Loucy (cell line): ENCODE measurements at regions not wholly inside any gene's neighbourhood (a gene's known extent, or its start where the extent isn't known, plus 50 kb on each side); places are given as distances from the start of the nearest gene placed in this dataset.

Experiments
- H2AFZ ChIP-seq: fragments of 200-600 bp; sonication (generic); 2 replicates; pipeline ENCODE4 v1.6.0; 2016; ENCODE audit warnings: antibody characterized with exemption, mild to moderate bottlenecking, low read length, moderate library complexity
- H3F3A ChIP-seq: fragments of 200-600 bp; 2 replicates; pipeline ENCODE4 v1.6.0; 2016; ENCODE audit warnings: antibody characterized with exemption, low read depth, mild to moderate bottlenecking
- H3K27me3 ChIP-seq: fragments of 200-600 bp; sonication (generic); 2 replicates; pipeline ENCODE4 v1.6.1; 2014; ENCODE audit warnings: low read length, mild to moderate bottlenecking; ENCODE audit not compliant: insufficient read depth, poor library complexity, severe bottlenecking
- H3K36me3 ChIP-seq: fragments of 200-600 bp; sonication (generic); 2 replicates; pipeline ENCODE4 v1.6.1; 2016; ENCODE audit warnings: low read length; ENCODE audit not compliant: insufficient read depth
- H3K4me1 ChIP-seq: fragments of 200-600 bp; sonication (generic); 2 replicates; pipeline ENCODE4 v1.5.1; 2014; ENCODE audit warnings: low read length, mild to moderate bottlenecking; ENCODE audit not compliant: insufficient read depth, poor library complexity, severe bottlenecking
- H3K4me2 ChIP-seq: fragments of 200-600 bp; sonication (generic); 2 replicates; pipeline ENCODE4 v1.6.0; 2014; ENCODE audit warnings: antibody characterized with exemption, low read length, low read depth, mild to moderate bottlenecking; ENCODE audit not compliant: poor library complexity, severe bottlenecking
- H3K4me3 ChIP-seq: fragments of 200-600 bp; sonication (generic); 2 replicates; pipeline ENCODE4 v1.5.1; 2014; ENCODE audit warnings: low read length, mild to moderate bottlenecking, mixed read lengths; ENCODE audit not compliant: poor library complexity, severe bottlenecking
- H3K79me2 ChIP-seq: fragments of 200-600 bp; sonication (generic); 2 replicates; pipeline ENCODE4 v1.6.1; 2014; ENCODE audit warnings: low read length; ENCODE audit not compliant: insufficient read depth
- H3K9ac ChIP-seq: fragments of 200-600 bp; sonication (generic); 2 replicates; pipeline ENCODE4 v1.6.0; 2014; ENCODE audit warnings: mild to moderate bottlenecking, low read depth, low read length, moderate library complexity; ENCODE audit not compliant: poor library complexity, severe bottlenecking
- H3K9me2 ChIP-seq: fragments of 200-600 bp; sonication (generic); replicated peaks from 2 replicates; pipeline ENCODE4 v1.6.1; 2016; ENCODE audit warnings: low read depth, low read length, mixed read lengths
- H3K9me3 ChIP-seq: fragments of 200-600 bp; sonication (generic); 2 replicates; pipeline ENCODE4 v1.6.1; 2014; ENCODE audit warnings: mild to moderate bottlenecking, antibody characterized with exemption, low read length, low read depth; ENCODE audit not compliant: insufficient read depth
- H4K20me1 ChIP-seq: fragments of 200-600 bp; sonication (generic); 2 replicates; pipeline ENCODE4 v1.6.0; 2014; ENCODE audit warnings: antibody characterized with exemption, low read length, mild to moderate bottlenecking; ENCODE audit not compliant: insufficient read depth, poor library complexity, severe bottlenecking
- CTCF ChIP-seq: fragments of 200-600 bp; sonication (generic); conservative IDR thresholded peaks from 2 replicates; pipeline ENCODE4 v1.5.1; 2014; ENCODE audit warnings: mild to moderate bottlenecking, antibody characterized with exemption, low read length
- EZH2phosphoT487 ChIP-seq: fragments of 200-600 bp; IDR thresholded peaks from 2 replicates; pipeline ENCODE4 v1.6.1; 2018; ENCODE audit warnings: antibody characterized with exemption, mild to moderate bottlenecking, moderate library complexity, borderline replicate concordance

- TF ChIP-seq CTCF (no peak), EZH2phosphoT487 (no peak)
- H2AFZ ChIP-seq: no peak overlapping the region
These were observed 561.8 kb downstream of the CETN3 start for GRCh38 chr5:89847743-89848142.

GRCh38 chr5:89844548-89844947 lies 565.0 kb downstream of the CETN3 start:
- Histone ChIP-seq H3K27me3 (no peaks in the 10 kb centered on the region), H3K79me2 (no peaks in the 10 kb centered on the region), H3K4me3 (no peak overlapping the region), H3K4me1 (no peaks in the 10 kb centered on the region), H3K9me3 (no peaks in the 10 kb centered on the region), H4K20me1 (no peaks in the 10 kb centered on the region), H3K4me2 (no peak overlapping the region), H2AFZ (no peak overlapping the region), H3F3A (no peaks in the 10 kb centered on the region), H3K9me2 (no peaks in the 10 kb centered on the region), H3K9ac (no peak overlapping the region), H3K36me3 (no peaks in the 10 kb centered on the region)
- TF ChIP-seq CTCF (no peak), EZH2phosphoT487 (no peak)

More at GRCh38 chr5:89847743-89848142, 561.8 kb downstream of the CETN3 start:
- Histone ChIP-seq H3K4me1 (peaks cover 4% of the 10 kb centered on the region), H4K20me1 (no peaks in the 10 kb centered on the region), H3K27me3 (no peaks in the 10 kb centered on the region), H3F3A (no peaks in the 10 kb centered on the region), H3K36me3 (no peaks in the 10 kb centered on the region), H3K4me3 (no peak overlapping the region), H3K79me2 (no peaks in the 10 kb centered on the region), H3K9me3 (no peaks in the 10 kb centered on the region), H3K9ac (no peak overlapping the region), H3K9me2 (no peaks in the 10 kb centered on the region), H3K4me2 (no peak overlapping the region)

- H3K36me3 ChIP-seq: no peaks in the 10 kb centered on the region
- no peaks in the 10 kb centered on the region for H4K20me1 ChIP-seq
- H3K9ac ChIP-seq: no peak overlapping the region
- no peaks in the 10 kb centered on the region for H3K9me2 ChIP-seq
- no peak overlapping the region for H2AFZ ChIP-seq
- H3K4me3 ChIP-seq: no peak overlapping the region
- no peaks in the 10 kb centered on the region for H3K27me3 ChIP-seq
- no peak overlapping the region for H3K4me2 ChIP-seq
- no peaks in the 10 kb centered on the region for H3K79me2 ChIP-seq
- TF ChIP-seq EZH2phosphoT487: no peak
- TF ChIP-seq CTCF: no peak
- no peaks in the 10 kb centered on the region for H3F3A ChIP-seq
- H3K9me3 ChIP-seq: no peaks in the 10 kb centered on the region
- no peaks in the 10 kb centered on the region for H3K4me1 ChIP-seq
These were observed 567.0 kb downstream of the CETN3 start for GRCh38 chr5:89842531-89842930.
